Tibial artery (tissue), 4 donors: ENCODE measurements at regions not wholly inside any gene's neighbourhood (a gene's known extent, or its start where the extent isn't known, plus 50 kb on each side); places are given as distances from the start of the nearest gene placed in this dataset.

Experiments used
- DNase-seq, 2 donors: peaks; one replicate each; pipeline ENCODE4 v3.0.0-alpha.2; 2019
- H3K27ac ChIP-seq, 2 donors: fragments of 200-600 bp; sonication (generic) in 1 of 2; 1 replicate in 1 of 2; 2 replicates in 1 of 2; pipeline ENCODE4 v1.5.1; 2018 to 2019; ENCODE audit warnings: mild to moderate bottlenecking in 1 of 2
- H3K27me3 ChIP-seq, 2 donors: fragments of 200-600 bp; sonication (generic) in 1 of 2; one replicate each; pipeline versions ENCODE4 v1.5.1 to v1.6.0; 2016 to 2019
- H3K36me3 ChIP-seq, 3 donors: fragments of 200-600 bp; sonication (generic) in 2 of 3; one replicate each; pipeline ENCODE4 v1.5.1; 2016 to 2019; ENCODE audit warnings: mild to moderate bottlenecking in 2 of 3
- H3K4me1 ChIP-seq, 4 donors: fragments of 200-600 bp; sonication (generic) in 2 of 4; 1 replicate in 3 of 4; 2 replicates in 1 of 4; pipeline ENCODE4 v1.5.1; 2016 to 2019
- H3K4me3 ChIP-seq, 2 donors: fragments of 200-600 bp; sonication (generic) in 1 of 2; 1 replicate in 1 of 2; 2 replicates in 1 of 2; pipeline ENCODE4 v1.5.1; 2018 to 2019; ENCODE audit warnings: mild to moderate bottlenecking in 2 of 2
- H3K9me3 ChIP-seq, 3 donors: fragments of 200-600 bp; sonication (generic) in 1 of 3; one replicate each; pipeline ENCODE4 v1.5.1; 2016 to 2019
- CTCF ChIP-seq, 2 experiments: fragments of 200-600 bp in 1 of 2; fragments of 450-650 bp in 1 of 2; IDR thresholded peaks; one replicate each; pipeline ENCODE4 v1.5.1; 2017 to 2019; ENCODE audit warnings: antibody characterized with exemption in 2 of 2, mild to moderate bottlenecking in 1 of 2, moderate library complexity in 1 of 2
- intact Hi-C: fragments of 100-400 bp; cut with DNase I; formaldehyde crosslinking; loops from one replicate; pipeline ENCODE4 v1.15.0; 2023; ENCODE audit warnings: low total_unique reads

GRCh38 chr15:46452297-46452820, 817.5 kb downstream of the SQOR start:
- Histone ChIP-seq H3K36me3 (no peaks in the 10 kb centered on the region), H3K9me3 (no peaks in the 10 kb centered on the region), H3K4me1 (no peaks in the 10 kb centered on the region), H3K27me3 (no peaks in the 10 kb centered on the region), H3K4me3 (no peak overlapping the region), H3K27ac (no peak overlapping the region)
- TF ChIP-seq CTCF (IDR thresholded peaks at IDR 0.05) = no peak
- intact Hi-C loops = no loop called here
- no peak for DNase-seq

- Histone ChIP-seq H3K36me3 (no peaks in the 10 kb centered on the region), H3K9me3 (no peaks in the 10 kb centered on the region), H3K27me3 (no peaks in the 10 kb centered on the region), H3K4me3 (no peak overlapping the region), H3K4me1 (no peaks in the 10 kb centered on the region), H3K27ac (no peak overlapping the region)
- no peak for DNase-seq
- intact Hi-C loops = no loop called here
- TF ChIP-seq CTCF (IDR thresholded peaks at IDR 0.05) = no peak
These were observed 821.6 kb downstream of the SQOR start for GRCh38 chr15:46456456-46456855.

GRCh38 chr15:46460431-46461094, 825.7 kb downstream of the SQOR start:
- no peak for DNase-seq
- Histone ChIP-seq H3K4me1 (no peaks in the 10 kb centered on the region), H3K9me3 (no peaks in the 10 kb centered on the region), H3K36me3 (no peaks in the 10 kb centered on the region), H3K27me3 (no peaks in the 10 kb centered on the region), H3K27ac (no peak overlapping the region), H3K4me3 (no peak overlapping the region)
- intact Hi-C loops = no loop called here
- no peak for TF ChIP-seq CTCF (IDR thresholded peaks at IDR 0.05)

DNA sequence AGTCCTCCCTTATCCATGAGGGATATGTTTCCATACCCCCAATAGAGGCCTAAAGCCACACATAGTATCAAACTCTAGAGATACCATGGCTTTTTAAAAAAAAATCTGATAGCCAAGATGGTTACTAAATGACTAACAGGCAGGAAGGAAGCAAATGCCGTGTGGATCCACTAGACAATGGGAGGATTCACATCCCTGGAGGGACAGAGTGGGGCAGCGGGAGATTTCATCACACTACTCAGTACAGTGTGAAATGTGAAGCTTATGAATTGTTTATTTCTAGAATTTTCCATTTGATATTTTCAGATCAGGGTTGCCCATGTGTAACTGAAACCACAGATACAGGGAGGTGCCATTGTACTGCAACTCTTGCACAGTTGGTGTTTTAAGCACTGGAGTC, 826.6 kb downstream of the SQOR start:
- Histone ChIP-seq H3K4me1 (no peaks in the 10 kb centered on the region), H3K36me3 (no peaks in the 10 kb centered on the region), H3K9me3 (no peaks in the 10 kb centered on the region), H3K4me3 (no peak overlapping the region), H3K27me3 (no peaks in the 10 kb centered on the region), H3K27ac (no peak overlapping the region)
- no peak for TF ChIP-seq CTCF (IDR thresholded peaks at IDR 0.05)
- no peak for DNase-seq
- intact Hi-C loops = no loop called here

- Histone ChIP-seq H3K36me3 (no peaks in the 10 kb centered on the region), H3K9me3 (no peaks in the 10 kb centered on the region)
- no peak for TF ChIP-seq CTCF (IDR thresholded peaks at IDR 0.05)
These were observed 832.2 kb downstream of the SQOR start for GRCh38 chr15:46467041-46467440.

More at GRCh38 chr15:46467041-46467440, 832.2 kb downstream of the SQOR start:
- Histone ChIP-seq H3K4me1 (no peaks in the 10 kb centered on the region), H3K4me3 (no peak overlapping the region), H3K27ac (no peak overlapping the region), H3K27me3 (no peaks in the 10 kb centered on the region)
- DNase-seq = no peak
- intact Hi-C loops = no loop called here
